ENCODE measurements at regions not wholly inside any gene's neighbourhood (a gene's known extent, or its start where the extent isn't known, plus 50 kb on each side); places are given as distances from the start of the nearest gene placed in this dataset.

DNA sequence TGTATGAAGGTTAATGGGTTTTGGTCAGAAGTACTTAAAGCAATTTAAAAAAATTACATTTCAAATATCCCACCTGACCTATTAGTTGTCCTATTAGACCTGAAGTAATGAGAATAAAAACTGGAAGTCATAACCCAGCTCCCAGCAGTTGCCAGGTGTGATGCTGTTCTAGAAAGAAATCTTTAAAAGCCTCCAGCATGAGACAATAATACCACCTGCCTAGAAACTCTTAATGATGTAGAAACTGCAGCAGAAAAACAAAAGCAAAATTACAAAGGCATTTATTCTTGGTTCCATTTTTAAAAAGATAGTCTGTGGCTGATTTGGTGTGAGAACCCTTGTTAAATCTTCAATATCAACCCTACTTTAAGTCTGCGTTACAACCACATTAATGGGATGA is 1137.7 kb upstream of the TENM3 start:
- intact Hi-C loops (cut with micrococcal nuclease; ENCODE audit: unreplicated experiment), result no loop called here
- no peak for TF ChIP-seq CTCF (IDR thresholded peaks at IDR 0.05; ENCODE audit: insufficient read depth in 1 of 2, low read depth in 1 of 2, low read length in 1 of 2, severe bottlenecking in 1 of 2, unreplicated experiment in 1 of 2)
- POLR2A ChIA-PET, result no interaction called here
- no TSS peak for BruUV-seq (replicated peaks)
- no peaks in the 10 kb centered on the region for H3K4me1 ChIP-seq
- no peak overlapping the region for H3K4me3 ChIP-seq (ENCODE audit: low read depth, low read length)
- H3K36me3 ChIP-seq (ENCODE audit: control insufficient read depth, insufficient read depth, low read length), result no peaks in the 10 kb centered on the region
- no peaks in the 10 kb centered on the region for H3K9me3 ChIP-seq
- DNase-seq, result no peak
- CTCF ChIA-PET, result no interaction called here
- no peaks in the 10 kb centered on the region for H3K4me1 Mint-ChIP-seq (ENCODE audit: low read depth, unreplicated experiment)
- no peaks in the 10 kb centered on the region for H3K27me3 Mint-ChIP-seq (ENCODE audit: insufficient read depth, unreplicated experiment)
- no peaks in the 10 kb centered on the region for H3K27me3 ChIP-seq (replicated peaks; ENCODE audit: control insufficient read depth, insufficient read depth, low read length)
- H3K4me3 Mint-ChIP-seq (ENCODE audit: unreplicated experiment), result no peak overlapping the region
- no peaks in the 10 kb centered on the region for H3K9me3 Mint-ChIP-seq (ENCODE audit: unreplicated experiment)
- no peak overlapping the region for H3K27ac Mint-ChIP-seq (ENCODE audit: unreplicated experiment)
- H3K36me3 Mint-ChIP-seq (ENCODE audit: insufficient read depth, unreplicated experiment), result no peaks in the 10 kb centered on the region

GRCh38 chr4:181106398-181106797 is 1136.8 kb upstream of the TENM3 start:
- no peak for TF ChIP-seq CTCF (IDR thresholded peaks at IDR 0.05; ENCODE audit: insufficient read depth in 1 of 2, low read depth in 1 of 2, low read length in 1 of 2, severe bottlenecking in 1 of 2, unreplicated experiment in 1 of 2)
- Mint-ChIP-seq H3K9me3 (ENCODE audit: unreplicated experiment) (no peaks in the 10 kb centered on the region), H3K36me3 (ENCODE audit: insufficient read depth, unreplicated experiment) (no peaks in the 10 kb centered on the region), H3K27ac (ENCODE audit: unreplicated experiment) (no peak overlapping the region), H3K4me3 (ENCODE audit: unreplicated experiment) (no peak overlapping the region), H3K4me1 (ENCODE audit: low read depth, unreplicated experiment) (no peaks in the 10 kb centered on the region), H3K27me3 (ENCODE audit: insufficient read depth, unreplicated experiment) (no peaks in the 10 kb centered on the region)
- intact Hi-C loops (cut with micrococcal nuclease; ENCODE audit: unreplicated experiment), result no loop called here
- no peaks in the 10 kb centered on the region for H3K36me3 ChIP-seq (ENCODE audit: control insufficient read depth, insufficient read depth, low read length)
- H3K27me3 ChIP-seq (replicated peaks; ENCODE audit: control insufficient read depth, insufficient read depth, low read length), result no peaks in the 10 kb centered on the region
- POLR2A ChIA-PET, result no interaction called here
- H3K4me3 ChIP-seq (ENCODE audit: low read depth, low read length), result no peak overlapping the region
- no peaks in the 10 kb centered on the region for H3K9me3 ChIP-seq
- no TSS peak for BruUV-seq (replicated peaks)
- CTCF ChIA-PET, result no interaction called here
- H3K4me1 ChIP-seq, result no peaks in the 10 kb centered on the region
- DNase-seq, result no peak

DNA sequence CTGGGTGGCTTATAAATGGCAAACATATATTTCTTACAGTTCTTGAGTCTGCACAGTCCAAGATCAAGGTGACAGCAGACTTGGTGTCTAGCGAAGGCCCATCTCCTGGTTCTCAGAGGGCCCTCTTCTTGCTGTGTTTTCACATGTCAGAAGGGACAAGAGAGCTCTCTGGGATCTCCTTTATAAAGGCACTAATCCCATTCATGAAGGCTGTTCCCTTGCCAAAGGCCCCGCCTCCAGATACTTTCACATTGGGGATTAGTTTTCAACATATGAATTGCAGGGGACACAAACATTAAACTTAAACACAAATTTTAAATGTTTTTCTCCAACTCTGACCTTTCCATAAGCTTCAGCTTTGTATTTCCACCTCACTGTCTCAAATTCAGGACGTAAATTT is 1135.0 kb upstream of the TENM3 start:
- Histone ChIP-seq H3K27me3 (replicated peaks; ENCODE audit: control insufficient read depth, insufficient read depth, low read length) (no peaks in the 10 kb centered on the region), H3K4me1 (no peaks in the 10 kb centered on the region), H3K9me3 (no peaks in the 10 kb centered on the region), H3K36me3 (ENCODE audit: control insufficient read depth, insufficient read depth, low read length) (no peaks in the 10 kb centered on the region), H3K4me3 (ENCODE audit: low read depth, low read length) (no peak overlapping the region)
- Mint-ChIP-seq H3K27me3 (ENCODE audit: insufficient read depth, unreplicated experiment) (no peaks in the 10 kb centered on the region), H3K4me1 (ENCODE audit: low read depth, unreplicated experiment) (no peaks in the 10 kb centered on the region), H3K4me3 (ENCODE audit: unreplicated experiment) (no peak overlapping the region), H3K27ac (ENCODE audit: unreplicated experiment) (no peak overlapping the region), H3K36me3 (ENCODE audit: insufficient read depth, unreplicated experiment) (no peaks in the 10 kb centered on the region), H3K9me3 (ENCODE audit: unreplicated experiment) (no peaks in the 10 kb centered on the region)
- TF ChIP-seq CTCF (IDR thresholded peaks at IDR 0.05; ENCODE audit: insufficient read depth in 1 of 2, low read depth in 1 of 2, low read length in 1 of 2, severe bottlenecking in 1 of 2, unreplicated experiment in 1 of 2), result no peak
- CTCF ChIA-PET, result no interaction called here
- intact Hi-C loops (cut with micrococcal nuclease; ENCODE audit: unreplicated experiment), result no loop called here
- no peak for DNase-seq
- POLR2A ChIA-PET, result no interaction called here
- no TSS peak for BruUV-seq (replicated peaks)

Data from Caco-2 (cell line).